Subcutaneous abdominal adipose tissue (tissue), 5 donors: ENCODE measurements at regions not wholly inside any gene's neighbourhood (a gene's known extent, or its start where the extent isn't known, plus 50 kb on each side); places are given as distances from the start of the nearest gene placed in this dataset.

Source experiments
- H3K27ac ChIP-seq: one replicate; pipeline ENCODE4 v1.7.0; 2013; ENCODE audit warnings: low read depth, mild to moderate bottlenecking, inconsistent platforms, low read length, moderate library complexity
- H3K27me3 ChIP-seq, 5 donors: one replicate each; pipeline ENCODE4 v1.7.0; 2013; ENCODE audit warnings: low read length in 5 of 5, inconsistent platforms in 1 of 5; ENCODE audit not compliant: control insufficient read depth in 5 of 5, insufficient read depth in 4 of 5
- H3K36me3 ChIP-seq, 5 donors: one replicate each; pipeline ENCODE4 v1.7.0; 2013; ENCODE audit warnings: low read length in 5 of 5; ENCODE audit not compliant: control insufficient read depth in 5 of 5, insufficient read depth in 5 of 5
- H3K4me1 ChIP-seq, 5 donors: one replicate each; pipeline ENCODE4 v1.7.0; 2013; ENCODE audit warnings: low read length in 5 of 5, mild to moderate bottlenecking in 3 of 5, moderate library complexity in 1 of 5; ENCODE audit not compliant: control insufficient read depth in 5 of 5, insufficient read depth in 5 of 5
- H3K4me3 ChIP-seq, 5 donors: one replicate each; pipeline ENCODE4 v1.7.0; 2013; ENCODE audit warnings: low read length in 5 of 5, low read depth in 1 of 5
- H3K9ac ChIP-seq, 5 donors: one replicate each; pipeline ENCODE4 v1.7.0; 2013; ENCODE audit warnings: low read length in 5 of 5, mild to moderate bottlenecking in 4 of 5, moderate library complexity in 3 of 5
- H3K9me3 ChIP-seq, 5 donors: one replicate each; pipeline ENCODE4 v1.7.0; 2013; ENCODE audit warnings: low read length in 5 of 5; ENCODE audit not compliant: control insufficient read depth in 5 of 5
- donor health status: healthy.
- donor health status: healthy.
- donor health status: healthy.
- donor health status: healthy.
- donor health status: healthy.

GRCh38 chr3:44077267-44077666 is 164.4 kb upstream of the TOPAZ1 start:
- no peak overlapping the region for H3K4me3 ChIP-seq
- H3K4me1 ChIP-seq = no peaks in the 10 kb centered on the region
- H3K27me3 ChIP-seq = peaks cover 0 to 14% (median 6%) of the 10 kb centered on the region in 5 donors
- no peaks in the 10 kb centered on the region for H3K9me3 ChIP-seq
- no peaks in the 10 kb centered on the region for H3K36me3 ChIP-seq
- no peak overlapping the region for H3K9ac ChIP-seq
- no peak overlapping the region for H3K27ac ChIP-seq

GRCh38 chr3:44078863-44079262 is 162.8 kb upstream of the TOPAZ1 start:
- Histone ChIP-seq H3K4me1 (no peaks in the 10 kb centered on the region), H3K9ac (no peak overlapping the region), H3K9me3 (no peaks in the 10 kb centered on the region), H3K4me3 (no peak overlapping the region), H3K36me3 (no peaks in the 10 kb centered on the region), H3K27me3 (peaks cover 0 to 7% (median 4%) of the 10 kb centered on the region in 5 donors), H3K27ac (no peak overlapping the region)

GRCh38 chr3:44079916-44080315 is 161.8 kb upstream of the TOPAZ1 start:
- Histone ChIP-seq H3K36me3 (no peaks in the 10 kb centered on the region), H3K27ac (no peak overlapping the region), H3K4me3 (no peak overlapping the region), H3K4me1 (no peaks in the 10 kb centered on the region), H3K27me3 (peaks cover 0 to 7% (median 4%) of the 10 kb centered on the region in 5 donors), H3K9me3 (no peaks in the 10 kb centered on the region), H3K9ac (no peak overlapping the region)

GRCh38 chr3:44080474-44081072 is 161.1 kb upstream of the TOPAZ1 start:
- no peaks in the 10 kb centered on the region for H3K36me3 ChIP-seq
- no peaks in the 10 kb centered on the region for H3K4me1 ChIP-seq
- no peak overlapping the region for H3K4me3 ChIP-seq
- no peak overlapping the region for H3K27ac ChIP-seq
- no peak overlapping the region for H3K9ac ChIP-seq
- no peaks in the 10 kb centered on the region for H3K9me3 ChIP-seq
- H3K27me3 ChIP-seq = peaks cover 0 to 7% (median 4%) of the 10 kb centered on the region in 5 donors

- no peaks in the 10 kb centered on the region for H3K9me3 ChIP-seq
- H3K9ac ChIP-seq = no peak overlapping the region
- no peaks in the 10 kb centered on the region for H3K36me3 ChIP-seq
- H3K4me3 ChIP-seq = no peak overlapping the region
- no peak overlapping the region for H3K27ac ChIP-seq
- peaks cover 0 to 5% (median 0%) of the 10 kb centered on the region in 5 donors for H3K27me3 ChIP-seq
- H3K4me1 ChIP-seq = no peaks in the 10 kb centered on the region
Observed at GRCh38 chr3:44090036-44090435, 151.7 kb upstream of the TOPAZ1 start.

- H3K4me3 ChIP-seq = no peak overlapping the region
- no peak overlapping the region for H3K27ac ChIP-seq
- no peaks in the 10 kb centered on the region for H3K4me1 ChIP-seq
- peaks cover 0 to 4% (median 0%) of the 10 kb centered on the region in 5 donors for H3K9me3 ChIP-seq
- no peaks in the 10 kb centered on the region for H3K27me3 ChIP-seq
- H3K36me3 ChIP-seq = no peaks in the 10 kb centered on the region
- no peak overlapping the region for H3K9ac ChIP-seq
Observed at GRCh38 chr3:44092497-44092896, 149.2 kb upstream of the TOPAZ1 start.

GRCh38 chr3:44093531-44093930 is 148.2 kb upstream of the TOPAZ1 start:
- H3K36me3 ChIP-seq = no peaks in the 10 kb centered on the region
- H3K4me3 ChIP-seq = no peak overlapping the region
- H3K4me1 ChIP-seq = no peaks in the 10 kb centered on the region
- H3K9ac ChIP-seq = no peak overlapping the region
- no peak overlapping the region for H3K27ac ChIP-seq
- peaks cover 0 to 4% (median 0%) of the 10 kb centered on the region in 5 donors for H3K9me3 ChIP-seq
- peaks cover 0 to 3% (median 0%) of the 10 kb centered on the region in 5 donors for H3K27me3 ChIP-seq

- H3K4me3 ChIP-seq = no peak overlapping the region
- no peaks in the 10 kb centered on the region for H3K36me3 ChIP-seq
- peaks cover 0 to 4% (median 0%) of the 10 kb centered on the region in 5 donors for H3K9me3 ChIP-seq
- no peak overlapping the region for H3K9ac ChIP-seq
- H3K4me1 ChIP-seq = no peaks in the 10 kb centered on the region
- no peak overlapping the region for H3K27ac ChIP-seq
- H3K27me3 ChIP-seq = peaks cover 0 to 9% (median 4%) of the 10 kb centered on the region in 5 donors
Observed at GRCh38 chr3:44098656-44099415, 142.8 kb upstream of the TOPAZ1 start.

- H3K4me3 ChIP-seq = no peak overlapping the region
- peaks cover 0 to 10% (median 6%) of the 10 kb centered on the region in 5 donors for H3K27me3 ChIP-seq
Observed at GRCh38 chr3:44099566-44100297, 142.0 kb upstream of the TOPAZ1 start.

GRCh38 chr3:44100298-44100695 is 141.4 kb upstream of the TOPAZ1 start:
- H3K27me3 ChIP-seq = peaks cover 0 to 10% (median 6%) of the 10 kb centered on the region in 5 donors
- H3K36me3 ChIP-seq = no peaks in the 10 kb centered on the region
- no peak overlapping the region for H3K27ac ChIP-seq
- H3K9me3 ChIP-seq = peaks cover 0 to 4% (median 0%) of the 10 kb centered on the region in 5 donors
- no peak overlapping the region for H3K9ac ChIP-seq
- no peak overlapping the region for H3K4me3 ChIP-seq
- no peaks in the 10 kb centered on the region for H3K4me1 ChIP-seq

More at GRCh38 chr3:44099566-44100297, 142.0 kb upstream of the TOPAZ1 start:
- H3K27ac ChIP-seq = no peak overlapping the region
- no peaks in the 10 kb centered on the region for H3K36me3 ChIP-seq
- no peak overlapping the region for H3K9ac ChIP-seq
- peaks cover 0 to 4% (median 0%) of the 10 kb centered on the region in 5 donors for H3K9me3 ChIP-seq
- no peaks in the 10 kb centered on the region for H3K4me1 ChIP-seq
